GM23248 (cell line): ENCODE measurements at regions not wholly inside any gene's neighbourhood (a gene's known extent, or its start where the extent isn't known, plus 50 kb on each side); places are given as distances from the start of the nearest gene placed in this dataset.

Experiments
- EZH2 ChIP-seq: fragments of 200-600 bp; sonication (generic); IDR thresholded peaks from 2 replicates; pipeline ENCODE4 v1.6.1; 2018; ENCODE audit warnings: antibody characterized with exemption, mild to moderate bottlenecking; ENCODE audit not compliant: insufficient read depth, poor library complexity, severe bottlenecking
- EZH2phosphoT487 ChIP-seq: fragments of 200-600 bp; sonication (generic); IDR thresholded peaks from 2 replicates; pipeline ENCODE4 v1.6.1; 2018; ENCODE audit warnings: antibody characterized with exemption, moderate library complexity, mild to moderate bottlenecking, low read depth; ENCODE audit not compliant: insufficient read depth

DNA sequence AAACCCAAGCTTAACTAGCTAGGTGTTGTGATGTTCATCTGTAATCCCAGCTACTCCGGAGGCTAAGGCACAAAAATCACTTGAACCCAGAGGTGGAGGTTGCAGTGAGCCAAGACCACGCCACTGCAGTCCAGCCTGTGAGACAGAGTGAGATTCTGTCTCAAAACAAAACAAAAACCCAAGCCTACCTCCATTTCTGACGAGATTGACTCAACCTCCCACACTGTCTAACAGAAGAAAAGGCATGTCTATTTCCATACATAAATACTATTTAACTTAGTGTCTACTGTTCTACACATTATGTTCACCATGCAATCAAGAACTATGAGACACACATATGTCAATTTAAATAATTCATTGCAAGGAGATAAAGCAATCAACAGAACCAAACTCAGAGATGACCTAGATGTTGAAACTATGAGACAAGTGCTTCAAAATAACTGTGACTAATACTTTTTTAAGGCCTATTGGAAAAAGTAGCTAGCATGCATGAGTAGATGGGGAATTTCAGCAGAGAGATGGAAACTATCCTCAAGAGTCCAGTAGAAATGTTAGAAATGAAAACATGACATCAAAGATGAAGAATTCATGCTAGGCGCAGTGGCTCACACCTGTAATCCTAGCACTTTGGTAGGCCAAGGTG lies 75.9 kb upstream of the DHRS4 start:
- TF ChIP-seq EZH2 (no peak), EZH2phosphoT487 (no peak)
